Endothelial cell of umbilical vein (primary cell): ENCODE measurements at regions not wholly inside any gene's neighbourhood (a gene's known extent, or its start where the extent isn't known, plus 50 kb on each side); places are given as distances from the start of the nearest gene placed in this dataset. TPM values are rescaled to one million over a fixed set of nuclear protein-coding genes. Genes with fewer than 3 reads are reported as not detected.

Experiments used
- BruUV-seq: library from RNA; stranded (reverse); fragments of 400-500 nt; replicated peaks from 2 replicates; lab custom pipeline; 2021; lab: Mats Ljungman, UMichigan
- CTCF ChIA-PET: fragments of 300-600, 350-600 bp; sonication (Branson Sonifier 250); formaldehyde crosslinking; loops from one replicate; lab custom pipeline; 2021; ENCODE audit warnings: antibody characterized with exemption, inconsistent platforms; lab: Charles Lee
- POLR2A ChIA-PET: fragments of 300-600, 350-600 bp; sonication (Branson Sonifier 250); formaldehyde crosslinking; loops from one replicate; lab custom pipeline; 2021; ENCODE audit warnings: antibody characterized with exemption, inconsistent platforms; lab: Charles Lee
- DNase-seq: peaks from one replicate; pipeline ENCODE4 v3.0.0-alpha.2; 2011; ENCODE audit warnings: low read depth, low spot score
- FAIRE-seq: peaks from 2 replicates; lab custom pipeline; 2011; peaks lifted over from hg19 to GRCh38; lab: Jason Lieb, UNC
- H2AFZ ChIP-seq: 2 replicates; pipeline ENCODE4 v1.6.0; 2012; ENCODE audit warnings: low read depth, low read length, control low read depth, inconsistent platforms
- H3K27ac ChIP-seq: 2 replicates; pipeline ENCODE4 v1.5.1; 2011; ENCODE audit warnings: low read depth, mild to moderate bottlenecking, control low read depth, low read length, moderate library complexity; ENCODE audit not compliant: insufficient read depth
- H3K27me3 ChIP-seq, 2 experiments: 2 replicates each; pipeline versions ENCODE4 v1.6.0 to v1.6.1; 2011; ENCODE audit warnings: low read length in 2 of 2, mixed read lengths in 1 of 2; ENCODE audit not compliant: control insufficient read depth in 2 of 2, insufficient read depth in 2 of 2
- H3K36me3 ChIP-seq, 2 experiments: 2 replicates in 1 of 2; 3 replicates in 1 of 2; pipeline ENCODE4 v1.5.1; 2011; ENCODE audit warnings: low read length in 2 of 2, mild to moderate bottlenecking in 1 of 2, moderate library complexity in 1 of 2; ENCODE audit not compliant: control insufficient read depth in 2 of 2, insufficient read depth in 2 of 2; ENCODE audit errors: extremely low read depth in 1 of 2
- H3K4me1 ChIP-seq: 3 replicates; pipeline ENCODE4 v1.5.1; 2011; ENCODE audit warnings: mild to moderate bottlenecking, low read length; ENCODE audit not compliant: control insufficient read depth, insufficient read depth; ENCODE audit errors: extremely low read depth
- H3K4me2 ChIP-seq: 2 replicates; pipeline ENCODE4 v1.6.1; 2011; ENCODE audit warnings: low read length, control low read depth, mixed read lengths; ENCODE audit not compliant: insufficient read depth
- H3K4me3 ChIP-seq, 3 experiments: fragments of 200-600 bp in 1 of 3; sonication (generic), shearing (Covaris generic) in 1 of 3; replicated peaks in 1 of 3; 2 replicates each; pipeline ENCODE4 v1.5.1; 2011 to 2016; ENCODE audit warnings: control low read depth in 3 of 3, low read length in 3 of 3, mild to moderate bottlenecking in 2 of 3, inconsistent platforms in 1 of 3, low read depth in 1 of 3, moderate library complexity in 1 of 3; ENCODE audit not compliant: insufficient read depth in 1 of 3
- H3K79me2 ChIP-seq: 2 replicates; pipeline ENCODE4 v1.6.0; 2012; ENCODE audit warnings: low read length, inconsistent platforms; ENCODE audit not compliant: control insufficient read depth, insufficient read depth
- H3K9ac ChIP-seq: replicated peaks from 2 replicates; pipeline ENCODE3; 2011; ENCODE audit warnings: low read length, control low read depth; ENCODE audit not compliant: insufficient read depth; ENCODE audit errors: extremely low read depth
- H3K9me1 ChIP-seq: replicated peaks from 3 replicates; pipeline ENCODE4 v1.6.0; 2011; ENCODE audit warnings: mild to moderate bottlenecking, low read length; ENCODE audit not compliant: control insufficient read depth, insufficient read depth; ENCODE audit errors: extremely low read depth
- H3K9me3 ChIP-seq: replicated peaks from 2 replicates; pipeline ENCODE4 v1.5.1; 2012; ENCODE audit warnings: low read length, inconsistent platforms; ENCODE audit not compliant: control insufficient read depth, insufficient read depth
- H4K20me1 ChIP-seq: replicated peaks from 2 replicates; pipeline ENCODE3; 2011; ENCODE audit warnings: mild to moderate bottlenecking, low read length; ENCODE audit not compliant: control insufficient read depth, insufficient read depth; ENCODE audit errors: extremely low read depth
- EZH2 ChIP-seq: IDR thresholded peaks from 2 replicates; pipeline ENCODE4 v1.6.1; 2012; ENCODE audit warnings: borderline replicate concordance, low read depth, mild to moderate bottlenecking, moderate library complexity, low read length, inconsistent platforms; ENCODE audit not compliant: severe bottlenecking
- GATA2 ChIP-seq: IDR thresholded peaks from 2 replicates; pipeline ENCODE4 v1.7.0; 2011; ENCODE audit warnings: low read depth, mild to moderate bottlenecking, moderate library complexity, mixed read lengths, low read length; ENCODE audit not compliant: insufficient read length, insufficient read depth
- JUN ChIP-seq: IDR thresholded peaks from 2 replicates; pipeline ENCODE4 v1.6.1; 2011; ENCODE audit warnings: borderline replicate concordance, low read depth; ENCODE audit not compliant: insufficient read length, insufficient read depth
- dilution Hi-C: fragments of 300-500 bp; cut with MboI; formaldehyde crosslinking; loops from one replicate; pipeline ENCODE4 v1.15.0; 2019; ENCODE audit warnings: low sequenced_read_pairs; ENCODE audit not compliant: extremely low pct_ligation_motif_present
- intact Hi-C: fragments of 100-400 bp; cut with micrococcal nuclease; formaldehyde crosslinking; loops from one replicate; pipeline ENCODE4 v1.10.0; 2022
- small RNA-seq: library from RNA; depleted of rRNA; stranded (forward); fragments of <200 nt; gene quantifications from one replicate; pipeline ENCODE3, GENCODE V24; 2012; ENCODE audit warnings: low replicate concordance, low read depth; ENCODE audit not compliant: insufficient read depth, insufficient read length
- TF ChIP-seq, protein P1 (sequence below), 2 donors: IDR thresholded peaks; 1 replicate in 1 of 2; 2 replicates in 1 of 2; pipeline ENCODE4 v1.5.1; 2011; ENCODE audit warnings: low read length in 2 of 2, mild to moderate bottlenecking in 2 of 2, moderate library complexity in 2 of 2, control low read depth in 1 of 2, inconsistent platforms in 1 of 2, low read depth in 1 of 2; ENCODE audit not compliant: insufficient read depth in 1 of 2; ENCODE audit errors: extremely low read depth in 1 of 2

DNA sequence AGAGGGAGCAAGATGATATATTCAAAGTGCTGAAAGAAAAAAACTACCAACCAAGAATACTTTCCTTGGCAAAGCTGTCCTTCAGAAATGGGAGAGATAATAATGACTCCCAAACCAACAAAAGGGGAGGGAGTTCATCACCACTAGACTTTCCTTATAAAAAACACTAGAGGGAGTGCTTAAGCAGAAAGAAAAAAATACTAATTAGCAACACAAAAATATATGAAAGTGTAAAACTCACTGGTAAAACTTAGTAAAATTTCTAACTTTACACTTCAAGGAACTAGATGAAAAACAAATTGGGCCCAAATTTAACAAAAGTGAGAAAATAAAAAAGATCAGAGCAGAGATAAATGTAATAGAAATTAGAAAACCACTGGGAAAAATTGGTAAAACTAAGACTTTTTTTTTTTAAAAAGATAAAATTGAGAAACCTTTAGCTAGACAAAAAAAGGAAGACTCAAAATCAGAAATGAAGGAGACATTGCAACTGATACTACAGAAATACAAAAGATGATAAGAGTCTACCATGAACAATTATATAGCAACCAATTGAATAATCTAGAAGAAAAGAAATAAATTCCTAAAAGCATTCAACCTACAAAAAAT lies 60.4 kb upstream of the FAR2 start:
- Histone ChIP-seq H3K9ac (no peak overlapping the region), H3K4me1 (no peaks in the 10 kb centered on the region), H3K27me3 (peaks cover 0 to 5% of the 10 kb centered on the region in 2 experiments), H3K9me1 (no peaks in the 10 kb centered on the region), H3K4me2 (no peak overlapping the region), H4K20me1 (no peaks in the 10 kb centered on the region), H3K27ac (no peak overlapping the region), H3K9me3 (peaks cover 1% of the 10 kb centered on the region), H3K4me3 (no peak overlapping the region), H3K36me3 (no peaks in the 10 kb centered on the region), H2AFZ (no peak overlapping the region), H3K79me2 (no peaks in the 10 kb centered on the region)
- no peak for FAIRE-seq
- TF ChIP-seq, protein P1, sequence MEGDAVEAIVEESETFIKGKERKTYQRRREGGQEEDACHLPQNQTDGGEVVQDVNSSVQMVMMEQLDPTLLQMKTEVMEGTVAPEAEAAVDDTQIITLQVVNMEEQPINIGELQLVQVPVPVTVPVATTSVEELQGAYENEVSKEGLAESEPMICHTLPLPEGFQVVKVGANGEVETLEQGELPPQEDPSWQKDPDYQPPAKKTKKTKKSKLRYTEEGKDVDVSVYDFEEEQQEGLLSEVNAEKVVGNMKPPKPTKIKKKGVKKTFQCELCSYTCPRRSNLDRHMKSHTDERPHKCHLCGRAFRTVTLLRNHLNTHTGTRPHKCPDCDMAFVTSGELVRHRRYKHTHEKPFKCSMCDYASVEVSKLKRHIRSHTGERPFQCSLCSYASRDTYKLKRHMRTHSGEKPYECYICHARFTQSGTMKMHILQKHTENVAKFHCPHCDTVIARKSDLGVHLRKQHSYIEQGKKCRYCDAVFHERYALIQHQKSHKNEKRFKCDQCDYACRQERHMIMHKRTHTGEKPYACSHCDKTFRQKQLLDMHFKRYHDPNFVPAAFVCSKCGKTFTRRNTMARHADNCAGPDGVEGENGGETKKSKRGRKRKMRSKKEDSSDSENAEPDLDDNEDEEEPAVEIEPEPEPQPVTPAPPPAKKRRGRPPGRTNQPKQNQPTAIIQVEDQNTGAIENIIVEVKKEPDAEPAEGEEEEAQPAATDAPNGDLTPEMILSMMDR (IDR thresholded peaks at IDR 0.05; ENCODE audit: extremely low read depth in 1 of 2, insufficient read depth in 1 of 2, low read depth in 1 of 2, low read length in 2 of 2) = peak; percentile 31 to 33
- TF ChIP-seq JUN (no peak), GATA2 (no peak), EZH2 (no peak)
- CTCF ChIA-PET = interaction anchor here (0.7 to 4.9 kb wide), 27 partner anchors 11 to 428 kb away, joined by 3 to 52 read pairs (median 4); partner anchors contain the start of genes ERGIC2 and FAR2
- intact Hi-C loops = loop anchor here (1.0 to 5.0 kb wide), 2 partner anchors 154 to 229 kb away; no protein-coding TSS in a partner anchor
- DNase-seq = peak; percentile 53
- dilution Hi-C loops = no loop called here
- no TSS peak for BruUV-seq
- POLR2A ChIA-PET = no interaction called here

Small RNA genes in the stretch of these regions (small RNA-seq; reads per million reads assigned to genes)
- not detected for gene AC024255.1
